DMS79 treated with DMSO at 0.1 percent for 48 hours (cell line): ENCODE measurements at regions not wholly inside any gene's neighbourhood (a gene's known extent, or its start where the extent isn't known, plus 50 kb on each side); places are given as distances from the start of the nearest gene placed in this dataset.
"Not testable (repeated sequence)": the region's sequence is repeated elsewhere in the genome, so short reads cannot be mapped to it uniquely, and the experiment has no call there.

ENCODE experiments used
- DNase-seq: peaks from one replicate; lab custom pipeline; 2025; lab: John Stamatoyannopoulos, UW

DNA sequence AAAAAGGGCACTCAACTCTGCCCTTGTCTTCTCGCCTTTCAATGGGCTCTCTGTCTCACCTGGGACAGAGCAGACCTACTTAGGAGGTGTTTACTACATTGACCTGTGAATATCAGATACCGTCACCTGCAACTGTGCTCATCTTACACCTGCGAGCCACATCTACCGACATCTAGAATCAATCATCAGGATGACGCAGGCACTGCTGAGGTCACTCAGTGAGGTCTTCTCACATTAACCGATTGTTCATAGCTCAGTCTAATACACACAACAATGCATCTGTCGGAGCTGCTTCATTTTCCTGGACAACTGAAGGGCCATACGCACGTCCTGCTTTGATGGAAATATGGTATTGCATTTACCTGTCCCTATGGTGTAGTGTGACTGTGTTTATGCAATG, 211.9 kb downstream of the FGF9 start:
- DNase-seq = no peak

DNA sequence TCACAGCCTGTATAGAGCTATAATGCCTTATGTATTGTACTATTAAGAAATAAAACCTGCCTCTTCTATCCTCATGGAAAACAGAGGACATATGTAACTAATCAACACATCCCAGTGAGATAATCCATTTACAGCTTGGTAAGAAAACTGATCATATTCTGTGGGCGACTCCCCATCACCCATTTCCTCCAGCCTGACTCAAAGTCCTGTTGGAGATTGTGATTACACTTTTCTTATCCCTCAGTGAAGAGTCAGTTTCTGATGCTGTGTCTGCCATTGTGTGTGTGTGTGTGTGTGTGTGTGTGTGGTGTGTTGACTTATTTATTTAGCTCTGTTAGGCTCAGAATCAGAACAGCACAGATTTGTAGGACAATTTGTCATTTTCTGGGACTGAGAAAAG, 212.8 kb downstream of the FGF9 start:
- DNase-seq = no peak

DNA sequence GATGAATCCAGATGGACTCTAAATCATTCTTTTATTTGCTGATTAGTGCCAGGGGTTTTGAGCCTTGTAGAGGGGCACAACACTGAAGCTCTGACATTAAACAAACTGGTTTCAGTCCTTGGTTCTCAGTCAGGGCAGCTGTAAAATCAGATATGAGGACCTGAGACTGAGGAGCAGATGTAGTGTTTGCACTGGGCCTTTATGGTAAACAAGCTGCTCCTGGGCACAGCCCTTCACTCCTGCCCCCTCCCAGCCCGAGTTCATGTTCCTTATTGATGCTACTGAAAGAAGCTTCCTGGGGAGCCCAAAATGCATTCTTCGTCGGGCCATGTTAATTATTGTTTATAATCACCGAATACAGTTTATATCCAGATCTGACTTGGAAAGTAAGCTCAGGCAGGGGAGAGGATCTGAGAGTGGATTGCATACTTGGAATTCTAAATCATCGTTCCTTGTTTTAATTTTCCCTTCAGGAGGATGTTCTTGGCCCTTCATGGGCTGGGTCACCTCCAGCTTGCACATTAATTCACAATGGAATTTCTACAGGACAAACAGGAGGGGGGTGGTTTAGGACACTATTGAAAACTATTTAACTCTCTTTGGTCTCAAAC, 213.5 kb downstream of the FGF9 start:
- peak; percentile 10 for DNase-seq

DNA sequence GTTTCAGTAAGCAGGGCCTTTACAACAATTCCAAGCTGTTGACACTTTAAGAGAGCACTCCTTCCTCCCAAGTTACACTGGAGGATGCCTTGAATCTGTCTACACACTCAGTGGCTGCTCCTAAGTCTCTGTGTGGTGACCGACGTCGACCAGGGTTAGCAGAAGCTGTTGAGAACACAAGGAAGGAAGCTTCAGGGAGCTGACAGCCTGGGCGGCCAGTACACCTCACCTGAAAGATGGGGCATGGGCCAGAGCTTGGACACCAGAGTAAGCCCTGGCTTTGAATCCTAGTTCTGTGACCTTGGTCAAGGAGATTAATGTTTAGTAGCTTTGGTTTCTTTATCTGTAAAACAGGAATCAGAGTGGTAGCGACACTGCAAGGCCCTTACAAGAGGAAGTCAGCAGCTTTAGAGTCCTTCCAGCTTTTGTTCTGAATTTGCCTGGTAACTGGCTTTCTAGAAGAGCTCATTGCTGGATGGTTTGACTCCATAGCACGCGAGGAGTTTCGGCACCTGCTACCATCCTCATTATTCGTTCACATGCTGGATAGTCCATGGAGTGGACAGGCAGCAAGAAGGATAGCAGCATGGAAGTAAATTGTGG, 214.2 kb downstream of the FGF9 start:
- DNase-seq = no peak

DNA sequence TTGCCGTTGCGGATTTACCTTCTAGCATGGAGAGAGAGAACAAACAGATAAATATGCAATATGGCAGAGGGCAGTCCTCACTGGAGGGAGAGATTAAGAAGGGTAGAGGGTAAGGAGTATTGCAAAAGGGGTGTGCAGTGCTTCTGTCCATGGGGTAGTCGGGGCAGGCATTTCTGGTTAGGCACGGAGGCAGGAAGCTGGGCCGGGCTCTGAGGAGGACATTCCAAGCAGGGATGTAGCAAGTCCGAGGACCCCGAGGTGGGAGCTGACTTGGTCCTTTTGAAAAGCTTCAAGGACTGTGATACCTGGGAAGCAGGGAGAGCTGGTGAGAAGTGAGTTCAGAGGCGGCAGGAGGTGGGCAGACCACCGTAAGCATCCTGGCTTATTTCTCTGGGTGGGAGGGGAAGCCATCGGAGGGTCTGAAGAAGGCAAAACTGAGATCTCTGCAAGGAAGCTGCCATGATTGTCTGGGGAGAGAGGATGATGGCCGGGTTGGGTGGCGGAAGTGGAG, 214.9 kb downstream of the FGF9 start:
- DNase-seq = no peak

DNA sequence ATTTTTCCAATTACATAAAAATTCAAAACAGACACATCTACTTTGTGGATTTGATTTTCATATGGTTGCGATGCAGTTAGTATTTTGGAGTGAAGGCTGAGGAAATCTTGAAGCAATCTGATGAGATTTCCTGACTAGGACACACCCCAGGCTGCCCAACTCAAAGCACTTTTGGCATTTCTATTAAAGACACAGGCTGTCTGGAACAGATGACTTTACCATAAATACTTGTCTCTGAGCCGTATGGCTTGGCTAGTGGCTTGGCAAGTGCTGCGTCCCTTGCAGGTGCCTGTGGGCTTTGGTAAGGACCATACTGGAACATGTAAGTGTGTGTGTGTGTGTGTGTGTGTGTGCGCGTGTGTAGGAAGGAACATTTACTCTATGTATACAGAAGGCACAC, 218.8 kb downstream of the FGF9 start:
- no peak for DNase-seq

DNA sequence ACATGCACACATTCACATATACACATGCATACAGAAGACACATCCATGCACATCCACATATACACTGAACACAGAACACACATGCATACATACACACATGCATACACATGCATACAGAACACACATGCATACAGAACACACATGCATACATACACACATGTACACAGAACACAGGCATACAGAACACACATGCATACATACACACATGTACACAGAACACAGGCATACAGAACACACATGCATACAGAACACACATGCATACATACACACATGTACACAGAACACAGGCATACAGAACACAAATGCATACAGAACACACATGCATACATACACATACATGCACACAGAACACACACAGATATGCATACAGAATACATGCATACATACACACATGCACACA, 219.3 kb downstream of the FGF9 start:
- not testable (repeated sequence) for DNase-seq

DNA sequence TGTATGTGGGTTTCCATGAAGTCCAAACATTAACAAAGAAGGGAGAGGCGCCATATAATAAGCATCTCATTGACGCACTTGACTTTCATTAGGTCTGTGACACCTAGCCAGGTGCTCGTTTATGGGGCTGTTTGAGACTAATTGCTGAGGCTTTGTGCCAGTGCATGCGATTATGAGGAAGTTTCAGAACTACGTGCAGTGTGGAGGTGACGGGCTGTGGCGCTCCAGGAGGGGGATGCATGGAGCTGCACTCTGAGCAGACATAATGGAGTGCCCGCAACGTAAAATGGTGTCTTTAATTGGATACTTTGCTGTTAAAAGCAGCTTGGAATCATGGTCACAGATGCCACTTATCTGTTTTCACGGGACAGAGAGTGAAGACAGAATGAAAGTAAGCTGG, 223.2 kb downstream of the FGF9 start:
- peak; percentile 11 for DNase-seq

DNA sequence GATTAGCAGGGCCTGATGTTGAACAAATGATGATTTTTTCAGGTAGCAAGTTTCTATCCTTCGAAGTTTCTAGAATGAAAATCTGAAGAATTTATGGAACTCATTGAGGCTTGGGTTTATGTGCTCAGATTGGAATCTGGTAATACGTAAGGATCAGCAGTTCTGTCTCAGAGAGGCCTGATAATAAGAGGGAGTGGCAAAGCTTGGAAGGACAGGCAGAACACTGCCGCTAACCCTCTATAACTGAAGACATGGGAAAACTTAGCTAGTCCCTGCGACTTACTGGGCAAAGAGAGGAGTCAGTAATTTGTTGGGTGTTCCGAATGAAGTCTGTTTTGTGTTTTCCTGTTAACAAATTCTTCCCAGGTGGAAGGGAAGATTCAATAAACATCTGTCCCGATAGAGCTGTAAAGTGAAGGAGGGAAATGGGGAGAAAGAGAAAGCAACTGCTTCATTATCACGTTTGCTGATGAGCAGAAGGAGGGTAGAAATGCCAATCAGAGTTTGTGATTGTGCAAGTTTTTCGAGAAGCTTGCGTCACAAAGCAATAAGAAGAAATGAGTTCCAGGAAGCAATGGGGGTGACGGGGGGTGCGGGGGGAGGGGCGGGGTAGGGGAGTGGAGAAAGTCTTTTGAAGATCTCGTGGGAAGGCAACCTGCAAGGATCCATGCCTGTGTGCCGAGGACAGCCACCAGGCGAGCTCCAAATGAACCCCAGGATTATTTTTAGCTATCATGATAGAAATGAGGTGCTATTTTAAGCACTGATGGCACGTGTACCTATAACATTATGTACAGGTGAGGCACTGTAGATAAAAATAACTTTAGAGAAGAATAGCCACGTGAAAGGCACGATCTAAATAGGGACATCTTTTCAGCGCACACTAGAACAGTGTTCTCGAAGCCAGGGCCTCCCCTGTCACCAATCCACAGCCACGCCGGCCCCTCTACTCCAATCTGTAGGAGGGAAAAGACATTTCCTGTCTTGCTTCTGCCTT, 224.1 kb downstream of the FGF9 start:
- DNase-seq = no peak

DNA sequence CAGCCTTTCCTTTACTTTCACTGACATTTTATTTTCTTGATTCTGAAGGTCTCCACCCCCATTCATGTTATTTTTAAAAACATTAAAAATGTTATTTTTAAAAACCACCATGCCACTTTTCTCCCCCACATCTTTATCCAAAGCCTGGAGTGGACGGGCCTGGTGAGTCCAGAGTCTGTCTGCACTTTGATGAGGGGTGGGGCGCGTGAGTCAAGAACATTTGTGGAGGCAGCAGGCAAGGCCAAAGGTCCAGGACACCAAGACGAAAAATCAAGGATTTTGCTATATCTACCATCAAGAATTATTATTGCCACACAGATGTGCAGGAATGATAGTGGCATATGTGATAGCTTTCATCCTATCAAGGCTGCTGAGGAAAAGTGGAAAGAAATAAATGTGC, 224.9 kb downstream of the FGF9 start:
- DNase-seq = no peak

DNA sequence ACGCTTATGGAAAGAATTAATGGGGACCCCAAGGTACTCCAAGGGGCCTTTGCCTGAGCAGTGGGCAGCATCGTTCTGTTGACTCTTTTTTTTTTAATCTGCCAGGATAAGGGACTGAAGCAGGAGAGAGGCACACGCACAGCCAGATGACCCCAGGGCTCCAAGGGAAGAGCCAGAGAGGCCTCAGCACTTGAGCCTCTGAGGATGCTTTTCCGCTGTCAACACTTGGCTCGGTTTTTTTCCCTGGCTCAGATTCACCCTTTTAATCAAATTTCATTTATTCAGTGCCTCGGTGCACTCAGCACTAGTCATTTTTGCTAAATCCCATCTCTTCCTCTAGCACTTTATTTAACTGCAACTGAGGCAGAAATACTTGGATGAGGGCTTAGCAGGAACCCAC, 226.3 kb downstream of the FGF9 start:
- DNase-seq = peak; percentile 73

DNA sequence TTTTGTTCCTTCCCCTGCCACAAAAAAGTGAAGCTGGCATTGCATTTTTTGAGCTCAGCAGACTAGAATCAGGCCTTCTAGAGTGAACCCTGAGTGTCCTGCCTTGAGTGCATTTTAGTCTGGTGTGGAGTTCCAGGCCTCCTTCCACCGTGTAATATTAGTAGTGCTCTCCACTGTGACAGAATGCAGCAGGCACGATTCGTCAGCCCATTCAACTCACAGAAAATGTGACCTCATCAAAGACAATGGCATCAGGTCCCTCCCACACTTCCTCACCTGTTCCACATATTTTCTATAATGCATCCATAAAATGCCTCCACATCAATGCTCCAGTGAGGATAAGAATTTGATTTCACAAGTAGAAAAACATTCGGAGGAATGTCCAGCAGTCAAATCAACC, 227.6 kb downstream of the FGF9 start:
- DNase-seq = peak; percentile 10

DNA sequence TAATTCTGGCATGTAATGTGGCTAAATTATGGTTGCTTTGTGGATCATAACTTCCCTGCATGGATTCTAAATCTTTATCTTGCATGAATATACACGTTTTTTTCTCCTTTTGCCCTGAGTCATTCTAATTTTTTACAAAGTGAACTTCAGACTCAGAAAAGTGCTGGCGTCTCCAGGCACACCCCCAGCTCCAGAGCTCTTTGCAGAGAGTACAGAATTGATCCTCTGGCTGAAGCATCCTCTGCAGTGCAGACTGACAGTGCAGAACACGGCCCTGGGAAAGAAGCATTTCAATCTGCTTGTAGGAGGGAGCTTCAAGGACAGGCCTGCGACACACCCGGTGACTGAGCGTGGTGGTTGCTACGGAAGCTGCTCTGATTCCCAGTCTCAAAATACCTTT, 228.1 kb downstream of the FGF9 start:
- DNase-seq = no peak

DNA sequence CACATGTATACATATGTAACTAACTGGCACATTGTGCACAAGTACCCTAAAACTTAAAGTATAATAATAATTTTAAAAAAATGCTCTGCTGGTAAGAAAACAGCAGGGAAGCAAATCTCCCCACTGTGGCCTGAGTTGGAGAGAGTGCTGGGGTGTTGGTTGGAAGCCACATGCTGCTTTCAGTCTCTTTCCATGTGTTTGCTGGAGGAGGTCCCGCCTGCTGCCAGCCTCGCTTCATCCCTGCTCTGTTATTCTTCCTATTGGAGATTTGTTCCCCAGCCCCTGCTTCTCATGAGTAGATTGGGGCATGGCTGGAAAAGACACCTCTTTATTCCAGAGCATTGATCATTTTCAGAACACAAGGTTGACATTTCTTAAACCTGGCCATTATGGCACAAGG, 230.5 kb downstream of the FGF9 start:
- DNase-seq = no peak

DNA sequence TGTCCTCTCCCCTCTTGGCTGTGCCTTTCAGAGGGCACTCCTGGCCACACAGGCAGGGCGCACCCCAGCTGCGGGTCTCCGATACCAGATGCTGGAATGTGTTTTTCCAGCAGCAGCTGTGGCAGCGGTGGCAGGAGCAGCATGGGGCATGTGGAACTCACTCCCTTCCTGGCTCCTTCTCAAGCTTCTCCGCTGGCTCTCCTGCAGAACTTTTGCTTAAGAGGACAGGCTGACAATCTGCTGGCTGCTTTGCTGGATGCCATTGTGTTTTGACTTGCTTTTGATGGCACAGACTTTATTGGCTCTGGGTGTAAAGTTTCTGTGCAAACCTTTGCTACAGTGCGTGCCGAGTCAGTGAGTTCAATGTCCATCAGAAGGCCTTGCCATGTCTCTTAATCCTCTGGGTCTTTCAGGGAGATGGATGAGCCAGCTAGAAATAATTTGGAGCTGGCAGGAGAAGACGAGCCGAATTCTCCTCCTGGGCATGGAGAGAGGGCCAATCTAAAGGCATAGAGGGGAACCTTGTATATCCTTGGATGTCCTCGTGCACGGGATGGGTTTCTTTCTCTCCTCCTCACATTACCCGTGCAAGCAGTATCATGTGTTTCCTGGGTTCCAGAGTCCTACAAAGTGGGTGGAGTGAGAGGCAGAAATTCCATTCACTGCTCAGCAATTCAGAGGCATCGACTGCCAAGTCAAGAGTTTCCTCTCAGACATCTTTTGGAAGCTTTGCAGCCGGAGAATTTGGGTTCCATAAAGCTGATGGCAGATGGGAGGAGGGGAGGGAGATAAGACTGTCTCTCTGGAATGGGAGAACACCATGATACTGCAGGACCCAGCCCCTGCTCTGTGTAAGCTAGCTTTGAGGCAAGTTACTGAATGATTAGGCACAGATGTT, 231.2 kb downstream of the FGF9 start:
- no peak for DNase-seq

DNA sequence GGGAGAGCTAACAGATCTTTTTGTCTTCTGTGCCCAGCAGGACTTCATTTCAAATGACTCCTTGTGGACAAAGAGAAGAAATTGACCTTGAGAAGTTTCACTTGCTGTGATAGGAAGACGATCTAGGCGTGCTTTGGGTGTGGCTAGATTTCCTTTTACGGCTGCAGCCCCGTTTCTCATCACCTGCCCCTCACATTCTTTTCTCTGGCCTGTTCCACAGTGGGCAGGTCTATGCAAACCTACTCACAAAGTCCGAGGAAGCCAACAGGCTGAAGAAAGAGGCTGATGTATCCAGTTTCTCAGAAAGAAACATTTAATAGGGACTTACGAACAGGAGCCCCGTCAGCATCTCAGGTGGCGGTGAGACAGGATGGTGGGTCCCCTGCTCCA, 231.8 kb downstream of the FGF9 start:
- no peak for DNase-seq

DNA sequence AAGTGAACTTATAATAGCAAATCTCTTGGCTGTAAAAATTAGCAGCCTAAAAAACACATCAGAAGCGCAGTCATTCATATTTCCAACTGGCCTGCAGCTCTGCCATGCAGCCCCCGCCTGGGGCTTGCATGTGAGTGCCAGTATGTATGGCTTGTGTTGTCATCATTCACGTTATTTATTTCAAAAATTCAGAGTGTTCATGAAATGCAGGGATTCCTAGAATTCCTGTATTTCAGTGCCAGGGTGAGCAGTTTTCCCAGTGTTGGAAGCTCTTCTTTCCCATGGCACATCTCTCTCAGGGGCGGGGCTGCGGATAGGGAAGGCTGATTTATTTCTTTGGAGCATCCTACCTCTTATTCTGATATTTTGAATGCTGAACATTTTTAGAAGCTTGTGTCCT, 234.6 kb downstream of the FGF9 start:
- DNase-seq = no peak

DNA sequence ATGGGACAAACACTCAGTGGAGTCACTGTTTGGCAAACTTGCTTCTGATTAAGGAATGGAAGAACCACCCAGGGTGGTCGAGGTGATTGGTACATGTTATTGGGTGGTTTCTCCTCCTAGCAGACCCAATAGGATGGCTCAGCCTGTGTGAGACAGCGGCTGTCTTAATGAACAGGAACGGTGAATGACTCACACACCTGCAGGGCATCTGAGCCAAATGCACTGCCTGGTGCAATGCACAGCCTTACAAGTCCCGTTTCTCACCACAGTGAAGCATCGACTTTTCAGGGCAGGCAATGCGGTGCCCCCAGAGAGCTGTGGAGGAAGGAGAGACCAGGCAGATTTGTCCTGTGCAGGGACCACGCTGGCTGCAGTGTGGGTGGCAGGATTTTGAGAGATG, 238.5 kb downstream of the FGF9 start:
- no peak for DNase-seq

DNA sequence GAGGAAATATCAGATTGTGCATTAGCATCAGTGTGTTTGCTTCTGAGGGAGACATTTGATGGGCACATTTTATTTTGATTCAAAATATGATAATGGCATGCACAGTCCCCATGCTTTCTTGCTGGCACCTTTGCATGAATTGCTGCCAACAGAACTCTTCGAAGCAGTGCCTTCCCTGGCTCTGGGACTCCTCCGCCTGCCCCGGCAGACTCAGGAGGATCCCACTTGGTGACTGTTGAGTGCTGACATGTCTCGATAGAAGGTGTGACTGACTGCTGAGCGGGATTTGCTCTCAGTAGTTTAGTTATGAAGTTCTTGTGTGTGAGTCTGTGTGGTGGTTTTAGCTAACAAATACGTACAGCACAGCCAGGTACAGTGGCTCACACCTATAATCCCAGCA, 239.7 kb downstream of the FGF9 start:
- DNase-seq = no peak

DNA sequence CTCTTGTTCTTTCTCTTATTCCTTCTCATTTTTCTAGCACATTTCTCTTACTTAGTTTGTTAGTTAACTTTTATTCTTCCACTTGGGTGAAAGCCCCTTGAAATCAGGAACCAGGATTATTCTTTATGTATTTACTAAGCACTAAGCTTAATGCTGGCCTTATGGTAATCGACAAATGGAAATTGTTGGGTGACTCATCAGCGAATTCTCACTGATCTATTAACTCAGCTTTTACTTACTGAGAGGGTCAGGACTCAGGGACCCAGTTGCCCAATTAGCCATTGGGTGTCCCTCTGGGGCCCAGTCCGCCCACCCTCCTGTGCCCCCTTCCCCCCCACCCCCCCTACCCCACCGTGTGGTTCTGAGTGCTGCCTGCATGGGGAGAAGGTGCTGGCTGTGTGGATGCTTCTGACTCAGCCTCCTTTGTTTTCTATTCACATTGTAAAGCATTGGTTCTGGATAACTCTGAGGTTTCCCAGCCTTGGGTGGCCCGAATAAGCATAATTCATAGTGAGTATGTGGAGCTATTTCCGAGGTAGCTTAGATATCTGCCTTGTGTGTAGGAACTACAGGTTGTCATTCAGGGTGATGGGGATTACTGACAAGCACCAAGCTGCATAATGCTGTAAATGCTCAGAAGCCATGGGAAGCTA, 240.9 kb downstream of the FGF9 start:
- no peak for DNase-seq

DNA sequence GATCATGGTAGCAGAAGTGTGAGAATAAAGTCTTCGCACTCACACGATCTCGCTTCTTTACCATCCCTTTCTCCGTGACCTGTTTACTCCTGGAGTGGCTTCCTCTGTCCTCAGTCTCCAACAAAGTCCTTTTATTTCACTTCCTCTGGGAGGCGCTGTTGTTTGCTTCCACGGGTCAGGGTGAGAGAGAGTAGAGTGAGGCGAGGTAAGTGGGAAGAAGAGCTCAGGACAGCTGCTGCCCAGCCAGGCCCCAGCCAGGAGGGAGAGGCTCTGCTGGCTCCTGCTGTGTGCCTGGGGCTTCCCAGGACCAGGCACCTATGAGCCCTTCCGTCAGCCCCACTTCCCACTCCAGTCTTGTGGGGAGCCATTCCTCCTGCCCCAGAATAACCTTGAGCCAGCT, 242.1 kb downstream of the FGF9 start:
- DNase-seq = no peak
